ENCODE measurements at regions not wholly inside any gene's neighbourhood (a gene's known extent, or its start where the extent isn't known, plus 50 kb on each side); places are given as distances from the start of the nearest gene placed in this dataset.

DNA sequence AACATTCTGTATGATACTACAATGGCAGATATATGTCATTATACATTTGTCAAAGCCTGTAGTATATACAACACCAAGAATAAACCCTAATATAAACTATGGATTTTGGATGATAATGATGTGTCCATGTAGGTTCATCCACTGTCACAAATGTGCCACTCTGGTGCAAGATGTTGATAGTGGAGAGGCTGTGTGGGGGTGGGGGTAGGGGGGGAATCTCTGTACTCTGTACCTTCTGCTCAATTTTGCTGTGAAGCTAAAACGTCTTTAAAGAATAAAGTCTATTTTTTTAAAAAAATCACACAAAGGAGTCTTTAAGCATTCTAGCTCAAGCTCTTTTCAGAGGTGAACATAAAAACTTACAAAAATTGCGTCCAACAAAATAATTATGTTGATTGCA is 88.2 kb upstream of the ABI3BP start:
- TF ChIP-seq, protein P1, sequence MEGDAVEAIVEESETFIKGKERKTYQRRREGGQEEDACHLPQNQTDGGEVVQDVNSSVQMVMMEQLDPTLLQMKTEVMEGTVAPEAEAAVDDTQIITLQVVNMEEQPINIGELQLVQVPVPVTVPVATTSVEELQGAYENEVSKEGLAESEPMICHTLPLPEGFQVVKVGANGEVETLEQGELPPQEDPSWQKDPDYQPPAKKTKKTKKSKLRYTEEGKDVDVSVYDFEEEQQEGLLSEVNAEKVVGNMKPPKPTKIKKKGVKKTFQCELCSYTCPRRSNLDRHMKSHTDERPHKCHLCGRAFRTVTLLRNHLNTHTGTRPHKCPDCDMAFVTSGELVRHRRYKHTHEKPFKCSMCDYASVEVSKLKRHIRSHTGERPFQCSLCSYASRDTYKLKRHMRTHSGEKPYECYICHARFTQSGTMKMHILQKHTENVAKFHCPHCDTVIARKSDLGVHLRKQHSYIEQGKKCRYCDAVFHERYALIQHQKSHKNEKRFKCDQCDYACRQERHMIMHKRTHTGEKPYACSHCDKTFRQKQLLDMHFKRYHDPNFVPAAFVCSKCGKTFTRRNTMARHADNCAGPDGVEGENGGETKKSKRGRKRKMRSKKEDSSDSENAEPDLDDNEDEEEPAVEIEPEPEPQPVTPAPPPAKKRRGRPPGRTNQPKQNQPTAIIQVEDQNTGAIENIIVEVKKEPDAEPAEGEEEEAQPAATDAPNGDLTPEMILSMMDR (IDR thresholded peaks at IDR 0.05; ENCODE audit: extremely low read depth, low read depth, low read length), result no peak
- Histone ChIP-seq H4K20me1 (ENCODE audit: insufficient read depth, low read length) (no peaks in the 10 kb centered on the region), H3K4me1 (ENCODE audit: insufficient read depth, low read length) (peaks cover 6% of the 10 kb centered on the region), H3K27me3 (ENCODE audit: insufficient read depth, low read length) (no peaks in the 10 kb centered on the region), H2AFZ (ENCODE audit: low read length) (no peak overlapping the region), H3K4me3 (ENCODE audit: insufficient read depth, low read length) (no peak overlapping the region), H3K36me3 (ENCODE audit: insufficient read depth, low read length) (no peaks in the 10 kb centered on the region), H3K79me2 (ENCODE audit: insufficient read depth, low read length) (no peaks in the 10 kb centered on the region), H3K4me2 (ENCODE audit: insufficient read depth, low read length) (no peak overlapping the region), H3K9me3 (ENCODE audit: low read depth, low read length) (no peaks in the 10 kb centered on the region), H3K27ac (ENCODE audit: low read depth, low read length) (no peak overlapping the region)
- no peak for DNase-seq (ENCODE audit: insufficient read length, low spot score, missing footprints)

DNA sequence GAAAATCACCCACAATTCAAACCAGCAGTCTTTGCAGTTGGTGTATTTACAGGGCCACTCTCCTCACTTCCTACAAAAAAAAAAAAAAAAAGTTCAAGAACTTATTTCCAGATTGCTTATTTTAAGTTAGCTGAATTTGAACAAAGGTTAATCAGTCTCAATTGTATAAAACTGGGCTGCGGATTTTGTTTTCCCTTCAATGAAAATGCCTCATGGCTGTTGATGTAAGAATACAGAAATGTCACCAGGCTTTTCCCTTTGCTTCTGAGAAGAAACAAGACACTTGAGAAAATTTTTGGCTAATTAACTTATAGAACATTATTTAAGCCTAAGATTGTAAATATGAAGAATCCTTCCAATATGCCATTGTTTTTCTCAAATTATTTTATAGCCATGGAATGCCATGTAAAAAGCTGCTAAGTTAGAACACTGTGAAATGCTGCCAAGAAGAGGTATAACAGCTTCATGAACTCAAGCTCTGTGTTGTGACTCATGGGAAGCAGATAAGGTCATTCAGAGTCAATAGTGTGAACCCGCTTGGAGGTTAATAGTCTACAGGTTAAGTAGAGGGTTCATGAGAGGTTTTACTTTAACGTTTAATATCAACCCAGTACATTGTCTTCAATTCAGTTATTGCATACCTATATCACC is 84.3 kb upstream of the ABI3BP start:
- no peak overlapping the region for H3K27ac ChIP-seq (ENCODE audit: low read depth, low read length)
- no peak overlapping the region for H3K4me2 ChIP-seq (ENCODE audit: insufficient read depth, low read length)
- no peaks in the 10 kb centered on the region for H3K27me3 ChIP-seq (ENCODE audit: insufficient read depth, low read length)
- H2AFZ ChIP-seq (ENCODE audit: low read length), result no peak overlapping the region
- no peaks in the 10 kb centered on the region for H3K9me3 ChIP-seq (ENCODE audit: low read depth, low read length)
- TF ChIP-seq, protein P1 (IDR thresholded peaks at IDR 0.05; ENCODE audit: extremely low read depth, low read depth, low read length), result no peak
- no peak overlapping the region for H3K4me3 ChIP-seq (ENCODE audit: insufficient read depth, low read length)
- H3K36me3 ChIP-seq (ENCODE audit: insufficient read depth, low read length), result no peaks in the 10 kb centered on the region
- DNase-seq (ENCODE audit: insufficient read length, low spot score, missing footprints), result peak; percentile 41
- H4K20me1 ChIP-seq (ENCODE audit: insufficient read depth, low read length), result no peaks in the 10 kb centered on the region
- H3K4me1 ChIP-seq (ENCODE audit: insufficient read depth, low read length), result peaks cover 7% of the 10 kb centered on the region
- no peaks in the 10 kb centered on the region for H3K79me2 ChIP-seq (ENCODE audit: insufficient read depth, low read length)

DNA sequence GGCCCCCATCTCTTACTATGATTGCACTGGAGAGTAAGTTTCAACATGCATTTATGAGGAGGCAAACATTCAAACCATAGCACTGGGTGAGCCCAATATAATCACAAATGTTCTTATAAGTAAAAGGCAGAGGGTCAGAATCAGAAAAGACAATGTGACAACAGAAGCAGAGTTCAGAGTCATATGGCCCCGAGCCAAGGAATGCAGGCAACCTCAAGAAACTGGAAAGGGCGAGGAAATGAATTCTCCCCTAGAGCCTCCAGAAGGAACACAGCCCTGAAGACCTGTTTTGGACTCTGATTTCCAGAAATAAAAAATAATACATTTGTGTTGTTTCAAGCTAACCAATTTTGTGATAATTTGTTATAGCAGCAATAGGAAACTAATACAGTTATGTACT is 81.3 kb upstream of the ABI3BP start:
- TF ChIP-seq, protein P1 (IDR thresholded peaks at IDR 0.05; ENCODE audit: extremely low read depth, low read depth, low read length), result no peak
- Histone ChIP-seq H3K27ac (ENCODE audit: low read depth, low read length) (no peak overlapping the region), H2AFZ (ENCODE audit: low read length) (no peak overlapping the region), H3K4me1 (ENCODE audit: insufficient read depth, low read length) (peaks cover 13% of the 10 kb centered on the region), H3K79me2 (ENCODE audit: insufficient read depth, low read length) (no peaks in the 10 kb centered on the region), H3K9me3 (ENCODE audit: low read depth, low read length) (no peaks in the 10 kb centered on the region), H3K4me2 (ENCODE audit: insufficient read depth, low read length) (no peak overlapping the region), H3K27me3 (ENCODE audit: insufficient read depth, low read length) (no peaks in the 10 kb centered on the region), H3K36me3 (ENCODE audit: insufficient read depth, low read length) (no peaks in the 10 kb centered on the region), H4K20me1 (ENCODE audit: insufficient read depth, low read length) (no peaks in the 10 kb centered on the region), H3K4me3 (ENCODE audit: insufficient read depth, low read length) (no peak overlapping the region)
- DNase-seq (ENCODE audit: insufficient read length, low spot score, missing footprints), result no peak

DNA sequence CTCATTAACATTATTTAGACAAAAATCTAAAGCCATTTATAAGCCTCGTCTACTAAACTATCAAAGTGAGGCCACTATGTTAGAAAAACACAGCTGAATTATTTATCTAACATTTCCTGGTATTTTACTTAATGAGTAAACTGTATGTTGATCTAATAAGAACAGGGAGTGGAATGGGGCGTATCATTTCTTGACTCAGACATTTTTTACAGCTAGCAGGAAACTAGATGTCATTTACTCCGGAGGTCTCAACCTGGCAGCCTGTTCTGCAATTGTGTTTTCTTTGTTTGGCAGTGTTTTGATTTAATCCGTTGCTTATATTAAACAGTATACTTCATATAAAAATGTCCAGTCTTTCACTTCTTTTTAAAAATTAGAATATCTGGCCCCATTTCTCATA is 79.1 kb upstream of the ABI3BP start:
- no peaks in the 10 kb centered on the region for H3K27me3 ChIP-seq (ENCODE audit: insufficient read depth, low read length)
- no peak for DNase-seq (ENCODE audit: insufficient read length, low spot score, missing footprints)
- no peaks in the 10 kb centered on the region for H3K79me2 ChIP-seq (ENCODE audit: insufficient read depth, low read length)
- H2AFZ ChIP-seq (ENCODE audit: low read length), result peak overlapping the region; percentile 27
- TF ChIP-seq, protein P1 (IDR thresholded peaks at IDR 0.05; ENCODE audit: extremely low read depth, low read depth, low read length), result no peak
- peak overlapping the region; percentile 41 for H3K4me2 ChIP-seq (ENCODE audit: insufficient read depth, low read length)
- peaks cover 17% of the 10 kb centered on the region for H3K4me1 ChIP-seq (ENCODE audit: insufficient read depth, low read length)
- no peaks in the 10 kb centered on the region for H3K9me3 ChIP-seq (ENCODE audit: low read depth, low read length)
- no peaks in the 10 kb centered on the region for H4K20me1 ChIP-seq (ENCODE audit: insufficient read depth, low read length)
- no peaks in the 10 kb centered on the region for H3K36me3 ChIP-seq (ENCODE audit: insufficient read depth, low read length)
- peak overlapping the region; percentile 6 for H3K27ac ChIP-seq (ENCODE audit: low read depth, low read length)
- no peak overlapping the region for H3K4me3 ChIP-seq (ENCODE audit: insufficient read depth, low read length)

Measured in osteoblast (primary cell).